H1 (cell line): ENCODE measurements at regions not wholly inside any gene's neighbourhood (a gene's known extent, or its start where the extent isn't known, plus 50 kb on each side); places are given as distances from the start of the nearest gene placed in this dataset.

ENCODE experiments used
- ATF2 ChIP-seq: IDR thresholded peaks from 2 replicates; pipeline ENCODE4 v1.6.1; 2012; ENCODE audit warnings: low read length, inconsistent platforms
- CHD7 ChIP-seq: fragments of 300-600 bp; sonication (generic); IDR thresholded peaks from 2 replicates; pipeline ENCODE4 v1.7.1; 2012; ENCODE audit warnings: low read length, moderate library complexity, mild to moderate bottlenecking, inconsistent platforms; ENCODE audit not compliant: insufficient replicate concordance
- CTCF ChIP-seq, 3 experiments: IDR thresholded peaks; 1 replicate in 2 of 3; 2 replicates in 1 of 3; pipeline versions ENCODE4 v1.5.1 to v1.6.1; 2011; ENCODE audit warnings: low read length in 3 of 3, mild to moderate bottlenecking in 3 of 3, inconsistent platforms in 2 of 3, low read depth in 1 of 3, moderate library complexity in 1 of 3; ENCODE audit not compliant: insufficient read depth in 1 of 3; ENCODE audit errors: control extremely low read depth in 1 of 3
- KDM4A ChIP-seq: IDR thresholded peaks from one replicate; pipeline ENCODE4 v1.7.1; 2012; ENCODE audit warnings: low read depth, mild to moderate bottlenecking, moderate library complexity, low read length, inconsistent platforms; ENCODE audit not compliant: severe bottlenecking
- RBBP5 ChIP-seq: IDR thresholded peaks from 2 replicates; pipeline ENCODE4 v1.7.1; 2012; ENCODE audit warnings: low read depth, mild to moderate bottlenecking, inconsistent platforms, low read length, moderate library complexity, borderline replicate concordance
- RFX5 ChIP-seq: IDR thresholded peaks from 2 replicates; pipeline ENCODE4 v1.6.1; 2011; ENCODE audit warnings: low read depth, low read length, improper control_type of control experiment, borderline replicate concordance
- TBP ChIP-seq: IDR thresholded peaks from 2 replicates; pipeline ENCODE4 v1.6.1; 2011; ENCODE audit warnings: low read depth, low read length, improper control_type of control experiment

DNA sequence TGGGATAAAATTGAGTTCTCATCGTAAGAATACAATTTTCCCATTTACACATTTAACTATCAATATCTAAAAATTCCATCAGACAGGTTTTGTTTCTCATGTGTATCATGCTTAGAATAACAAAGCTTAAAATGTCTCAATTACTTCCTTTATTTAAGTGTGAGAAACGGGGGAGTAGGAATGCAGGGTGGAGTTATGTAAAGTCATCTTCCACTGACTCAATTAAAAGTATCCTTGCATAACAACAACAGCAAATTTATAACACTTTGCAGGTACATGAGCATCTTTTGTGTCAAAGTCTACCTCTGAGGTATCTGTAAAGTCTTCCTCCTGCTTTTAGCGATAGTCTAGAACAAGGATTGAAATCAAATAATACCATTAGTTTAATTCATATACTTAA lies 327.1 kb downstream of the EPHA4 start (continued):
- TF ChIP-seq CHD7 (no peak), CTCF (IDR thresholded peaks at IDR 0.05; ENCODE audit: control extremely low read depth in 1 of 3, insufficient read depth in 1 of 3, low read depth in 1 of 3, low read length in 3 of 3) (no peak), RFX5 (no peak), TBP (no peak), KDM4A (no peak), ATF2 (no peak), RBBP5 (no peak)
